H1 (cell line): ENCODE measurements at regions not wholly inside any gene's neighbourhood (a gene's known extent, or its start where the extent isn't known, plus 50 kb on each side); places are given as distances from the start of the nearest gene placed in this dataset.
A peak's percentile ranks its signal among the peaks of the same experiment; 100 is the strongest.

Experiments used
- CTCF ChIA-PET: fragments of 300-600 bp; sonication (Branson Sonifier 250); formaldehyde crosslinking; loops from one replicate; lab custom pipeline; 2021; ENCODE audit not compliant: partially characterized antibody; lab: Charles Lee
- POLR2A ChIA-PET: fragments of 300-600 bp; sonication (Branson Sonifier 250); formaldehyde crosslinking; loops from one replicate; lab custom pipeline; 2021; ENCODE audit warnings: inconsistent platforms; ENCODE audit not compliant: partially characterized antibody; lab: Charles Lee
- DNase-seq, 2 experiments: peaks; one replicate each; pipeline versions ENCODE4 v3.0.0 to v3.0.0-alpha.2; 2010 to 2022; ENCODE audit warnings: low spot score in 2 of 2, low read depth in 1 of 2, mixed read lengths in 1 of 2
- FAIRE-seq: peaks from 2 replicates; lab custom pipeline; 2011; peaks lifted over from hg19 to GRCh38; lab: Jason Lieb, UNC
- H2AFZ ChIP-seq: 2 replicates; pipeline ENCODE4 v1.8.1; 2012; ENCODE audit warnings: low read length, inconsistent platforms
- H2AK5ac ChIP-seq: 2 replicates; pipeline ENCODE4 v1.6.1; 2013; ENCODE audit warnings: low read depth, low read length
- H2BK120ac ChIP-seq: replicated peaks from 2 replicates; pipeline ENCODE3; 2013; ENCODE audit warnings: low read depth, low read length, inconsistent platforms
- H2BK12ac ChIP-seq: 2 replicates; pipeline ENCODE4 v1.6.1; 2013; ENCODE audit warnings: low read depth, low read length
- H2BK15ac ChIP-seq: 2 replicates; pipeline ENCODE4 v1.6.1; 2013; ENCODE audit warnings: low read length
- H2BK20ac ChIP-seq: 2 replicates; pipeline ENCODE4 v1.6.1; 2013; ENCODE audit warnings: low read length
- H2BK5ac ChIP-seq: 2 replicates; pipeline ENCODE4 v1.6.1; 2013; ENCODE audit warnings: low read depth, low read length
- H3K14ac ChIP-seq: 2 replicates; pipeline ENCODE4 v1.6.1; 2013; ENCODE audit warnings: inconsistent platforms; ENCODE audit not compliant: insufficient read length
- H3K18ac ChIP-seq: 2 replicates; pipeline ENCODE4 v1.6.1; 2013; ENCODE audit warnings: low read length; ENCODE audit errors: extremely low read depth
- H3K23ac ChIP-seq: 2 replicates; pipeline ENCODE4 v1.6.1; 2013; ENCODE audit warnings: inconsistent platforms; ENCODE audit not compliant: insufficient read length
- H3K23me2 ChIP-seq: 2 replicates; pipeline ENCODE4 v1.6.1; 2013; ENCODE audit warnings: low read depth, low read length
- H3K27ac ChIP-seq: 2 replicates; pipeline ENCODE4 v1.6.1; 2011; ENCODE audit warnings: low read depth, low read length, inconsistent platforms
- H3K27me3 ChIP-seq, 4 experiments: replicated peaks in 1 of 4; 1 replicate in 1 of 4; 2 replicates in 3 of 4; pipeline versions ENCODE4 v1.6.1 to v1.8.1; 2011 to 2013; ENCODE audit warnings: low read length in 3 of 4, mild to moderate bottlenecking in 3 of 4, inconsistent platforms in 2 of 4, mixed read lengths in 2 of 4, moderate library complexity in 1 of 4; ENCODE audit not compliant: control insufficient read depth in 3 of 4, insufficient read depth in 3 of 4; ENCODE audit errors: extremely low read depth in 1 of 4
- H3K36me3 ChIP-seq, 4 experiments: 2 replicates each; pipeline versions ENCODE4 v1.6.1 to v1.8.1; 2011 to 2013; ENCODE audit warnings: mild to moderate bottlenecking in 4 of 4, low read length in 3 of 4, moderate library complexity in 2 of 4, control low read depth in 1 of 4, inconsistent platforms in 1 of 4; ENCODE audit not compliant: insufficient read depth in 4 of 4, control insufficient read depth in 2 of 4
- H3K4ac ChIP-seq: replicated peaks from 2 replicates; pipeline ENCODE3; 2013; ENCODE audit warnings: low read length, low read depth, mixed read lengths, inconsistent platforms; ENCODE audit not compliant: insufficient read length
- H3K4me1 ChIP-seq, 4 experiments: replicated peaks in 1 of 4; 1 replicate in 1 of 4; 2 replicates in 3 of 4; pipeline versions ENCODE4 v1.6.1 to v1.8.1; 2011 to 2013; ENCODE audit warnings: low read length in 3 of 4, inconsistent platforms in 2 of 4, mixed read lengths in 1 of 4; ENCODE audit not compliant: insufficient read depth in 4 of 4, control insufficient read depth in 3 of 4
- H3K4me2 ChIP-seq, 2 experiments: 2 replicates each; pipeline versions ENCODE4 v1.6.1 to v1.8.1; 2011 to 2013; ENCODE audit warnings: low read depth in 2 of 2, low read length in 2 of 2, control low read depth in 1 of 2, inconsistent platforms in 1 of 2, mild to moderate bottlenecking in 1 of 2; ENCODE audit not compliant: insufficient read depth in 1 of 2
- H3K4me3 ChIP-seq, 4 experiments: fragments of 200-600, 300-600 bp in 1 of 4; sonication (generic), shearing (Covaris generic), sonication (Bioruptor Twin) in 1 of 4; 2 replicates each; pipeline versions ENCODE4 v1.5.1 to v1.8.1; 2011 to 2016; ENCODE audit warnings: low read length in 4 of 4, low read depth in 3 of 4, control low read depth in 2 of 4, inconsistent platforms in 2 of 4, mild to moderate bottlenecking in 2 of 4, mixed read lengths in 1 of 4, moderate library complexity in 1 of 4; ENCODE audit not compliant: insufficient read depth in 2 of 4; ENCODE audit errors: extremely low read depth in 1 of 4
- H3K56ac ChIP-seq: replicated peaks from 2 replicates; pipeline ENCODE3; 2013; ENCODE audit warnings: low read depth, mild to moderate bottlenecking, mixed read lengths, low read length, inconsistent platforms; ENCODE audit not compliant: insufficient read length
- H3K79me1 ChIP-seq: 2 replicates; pipeline ENCODE4 v1.6.1; 2013; ENCODE audit warnings: low read depth, low read length, control low read depth
- H3K79me2 ChIP-seq, 2 experiments: 2 replicates each; pipeline versions ENCODE4 v1.6.1 to v1.8.1; 2012 to 2013; ENCODE audit warnings: low read length in 2 of 2, mild to moderate bottlenecking in 2 of 2, inconsistent platforms in 1 of 2; ENCODE audit not compliant: insufficient read depth in 2 of 2, control insufficient read depth in 1 of 2
- H3K9ac ChIP-seq, 4 experiments: replicated peaks in 1 of 4; 1 replicate in 1 of 4; 2 replicates in 3 of 4; pipeline versions ENCODE4 v1.6.1 to v1.8.1; 2011 to 2013; ENCODE audit warnings: low read depth in 3 of 4, low read length in 3 of 4, control low read depth in 2 of 4, mild to moderate bottlenecking in 2 of 4, moderate library complexity in 2 of 4, inconsistent platforms in 1 of 4; ENCODE audit errors: extremely low read depth in 1 of 4
- H3K9me3 ChIP-seq, 2 experiments: 2 replicates each; pipeline versions ENCODE4 v1.6.1 to v1.8.1; 2012 to 2013; ENCODE audit warnings: mild to moderate bottlenecking in 2 of 2, moderate library complexity in 2 of 2, control low read depth in 1 of 2, inconsistent platforms in 1 of 2, low read depth in 1 of 2, low read length in 1 of 2, mixed read lengths in 1 of 2; ENCODE audit not compliant: insufficient read depth in 2 of 2
- H4K20me1 ChIP-seq, 2 experiments: replicated peaks in 1 of 2; 2 replicates each; pipeline versions ENCODE3 to v1.8.1; 2011 to 2013; ENCODE audit warnings: inconsistent platforms in 2 of 2, low read length in 2 of 2, mild to moderate bottlenecking in 1 of 2; ENCODE audit not compliant: insufficient read depth in 2 of 2, control insufficient read depth in 1 of 2
- H4K5ac ChIP-seq: 2 replicates; pipeline ENCODE4 v1.6.1; 2013; ENCODE audit warnings: low read length, low read depth, mixed read lengths, inconsistent platforms; ENCODE audit not compliant: insufficient read length
- H4K8ac ChIP-seq: 2 replicates; pipeline ENCODE4 v1.8.0; 2013; ENCODE audit warnings: mild to moderate bottlenecking, moderate library complexity, low read length, inconsistent platforms; ENCODE audit not compliant: insufficient read depth; ENCODE audit errors: extremely low read depth
- H4K91ac ChIP-seq: replicated peaks from 2 replicates; pipeline ENCODE3; 2013; ENCODE audit warnings: low read length, mixed read lengths, inconsistent platforms; ENCODE audit not compliant: insufficient read length
- CEBPB ChIP-seq: IDR thresholded peaks from 2 replicates; pipeline ENCODE4 v1.6.1; 2012; ENCODE audit warnings: low read depth, low read length
- EZH2 ChIP-seq: fragments of 200-600 bp; sonication (generic); IDR thresholded peaks from 2 replicates; pipeline ENCODE4 v1.7.1; 2012; ENCODE audit warnings: low read depth, mild to moderate bottlenecking, moderate library complexity, low read length, inconsistent platforms; ENCODE audit not compliant: severe bottlenecking
- HDAC6 ChIP-seq: IDR thresholded peaks from one replicate; pipeline ENCODE4 v1.7.1; 2012; ENCODE audit warnings: low read depth, mild to moderate bottlenecking, inconsistent platforms, low read length, moderate library complexity
- KDM4A ChIP-seq: IDR thresholded peaks from one replicate; pipeline ENCODE4 v1.7.1; 2012; ENCODE audit warnings: low read depth, mild to moderate bottlenecking, moderate library complexity, low read length, inconsistent platforms; ENCODE audit not compliant: severe bottlenecking
- NRF1 ChIP-seq: IDR thresholded peaks from 2 replicates; pipeline ENCODE4 v1.6.1; 2011; ENCODE audit warnings: mild to moderate bottlenecking, low read depth, low read length, improper control_type of control experiment
- RXRA ChIP-seq: IDR thresholded peaks from 2 replicates; pipeline ENCODE4 v1.6.1; 2011; ENCODE audit warnings: low read depth, mild to moderate bottlenecking, low read length, moderate library complexity; ENCODE audit not compliant: insufficient read depth
- WGBS, 2 experiments: shearing (Covaris generic) in 1 of 2; methylation state at CpG; one replicate each; pipeline versions ENCODE4 v1.1.6 to v1.1.7; 2013 to 2015; ENCODE audit warnings: low lambda C conversion rate in 2 of 2, mixed read lengths in 2 of 2, inconsistent platforms in 1 of 2, low coverage in 1 of 2, missing lambda C conversion rate in 1 of 2; ENCODE audit not compliant: insufficient replicate concordance in 2 of 2, insufficient coverage in 1 of 2, insufficient read length in 1 of 2; ENCODE audit errors: extremely low coverage in 1 of 2, missing lambda C conversion rate in 1 of 2; 5-methylcytosine and 5-hydroxymethylcytosine counted together

GRCh38 chr1:163442231-163442879, 120.6 kb downstream of the NUF2 start:
- H4K91ac ChIP-seq = peak overlapping the region; percentile 44
- no peaks in the 10 kb centered on the region for H3K79me2 ChIP-seq
- no peaks in the 10 kb centered on the region for H3K23me2 ChIP-seq
- H3K27ac ChIP-seq = no peak overlapping the region
- TF ChIP-seq RXRA (no peak), HDAC6 (no peak), KDM4A (no peak), NRF1 (no peak), EZH2 (no peak), CEBPB (no peak)
- TF ChIP-seq, all 59 proteins: peak for 0
- Histone ChIP-seq H2BK120ac (no peak overlapping the region), H2BK5ac (no peak overlapping the region), H3K4ac (no peak overlapping the region), H3K56ac (no peak overlapping the region), H4K20me1 (no peaks in the 10 kb centered on the region), H3K23ac (no peak overlapping the region), H3K18ac (no peak overlapping the region), H3K79me1 (no peaks in the 10 kb centered on the region), H2AFZ (no peak overlapping the region), H3K4me3 (no peak overlapping the region), H3K27me3 (no peaks in the 10 kb centered on the region), H2BK20ac (no peak overlapping the region), H2BK12ac (no peak overlapping the region), H4K5ac (no peak overlapping the region), H3K36me3 (no peaks in the 10 kb centered on the region), H3K4me1 (peaks cover 0 to 6% (median 3%) of the 10 kb centered on the region in 4 experiments; a peak in 3 of 7 replicates), H3K9ac (no peak overlapping the region), H3K4me2 (no peak overlapping the region), H3K9me3 (no peaks in the 10 kb centered on the region; a peak in 1 of 4 replicates), H4K8ac (no peak overlapping the region), H2AK5ac (no peak overlapping the region), H2BK15ac (no peak overlapping the region), H3K14ac (no peak overlapping the region)
- no peak for DNase-seq
- no peak for FAIRE-seq
- ChIA-PET CTCF (interaction anchor here (0.5 to 1.1 kb wide), 3 partner anchors 9 to 430 kb away, joined by 3 to 4 read pairs (median 4); no protein-coding TSS in a partner anchor), POLR2A (no interaction called here)
- WGBS, 2 experiments = 92% methylated on average over 4 of the region's 4 CpGs; no CpG with 5 or more reads in 1 of the 2 experiments
